ENCODE measurements at regions not wholly inside any gene's neighbourhood (a gene's known extent, or its start where the extent isn't known, plus 50 kb on each side); places are given as distances from the start of the nearest gene placed in this dataset.
A peak's percentile ranks its signal among the peaks of the same experiment; 100 is the strongest.

DNA sequence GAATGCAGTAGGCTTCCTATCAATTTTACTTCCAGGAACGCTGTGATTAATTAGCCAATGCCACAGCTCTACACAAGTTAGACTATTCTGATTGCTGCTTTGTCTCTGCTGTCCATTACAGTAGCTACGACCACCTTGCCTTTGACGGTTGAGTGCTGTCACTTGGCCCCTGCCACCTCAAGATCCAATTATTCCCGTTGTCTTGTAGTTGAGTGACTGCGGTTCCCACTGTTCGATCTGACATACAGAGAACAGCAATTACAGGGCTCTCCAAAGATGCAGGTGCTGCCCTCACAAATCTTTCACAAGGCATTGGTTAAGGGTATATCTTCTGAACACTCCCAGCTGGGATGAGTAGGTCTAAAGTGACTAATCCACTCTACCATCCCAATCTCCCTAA, 393.4 kb upstream of the KIF2A start:
- in situ Hi-C loops (cut with HindIII; ENCODE audit: low sequenced_read_pairs) = no loop called here

DNA sequence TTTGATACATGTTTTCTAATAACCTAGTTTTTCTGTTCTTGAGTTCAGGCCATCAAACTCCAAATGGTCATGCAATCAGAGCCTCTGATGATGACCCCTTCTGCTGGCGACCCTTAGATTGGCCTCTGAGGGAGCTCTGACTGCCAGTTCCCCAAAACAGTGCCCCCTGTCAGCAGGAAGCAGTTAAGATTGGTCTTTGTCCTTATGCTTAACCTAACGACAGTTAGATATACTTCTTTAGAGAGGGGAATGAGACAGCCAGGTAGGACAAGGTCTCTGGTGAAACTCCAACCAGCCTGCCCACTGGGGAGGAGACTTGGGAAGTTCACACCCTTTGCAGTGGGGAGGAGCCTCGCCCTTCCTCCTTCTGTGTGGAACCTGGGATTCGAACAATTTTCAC, 390.4 kb upstream of the KIF2A start:
- in situ Hi-C loops (cut with HindIII; ENCODE audit: low sequenced_read_pairs) = no loop called here
- DNase-seq (ENCODE audit: low spot score) = no peak

More for the DNA sequence above, 393.4 kb upstream of the KIF2A start:
- no peak for DNase-seq (ENCODE audit: low spot score)

- no peak for DNase-seq (ENCODE audit: low spot score)
- in situ Hi-C loops (cut with HindIII; ENCODE audit: low sequenced_read_pairs) = no loop called here
Observed at GRCh38 chr5:61916621-61917620, 389.1 kb upstream of the KIF2A start.

- DNase-seq (ENCODE audit: low spot score) = no peak
- in situ Hi-C loops (cut with HindIII; ENCODE audit: low sequenced_read_pairs) = no loop called here
Observed at GRCh38 chr5:61918611-61919010, 387.4 kb upstream of the KIF2A start.

- in situ Hi-C loops (cut with HindIII; ENCODE audit: low sequenced_read_pairs) = no loop called here
Observed at GRCh38 chr5:61919920-61920319, 386.1 kb upstream of the KIF2A start.

DNA sequence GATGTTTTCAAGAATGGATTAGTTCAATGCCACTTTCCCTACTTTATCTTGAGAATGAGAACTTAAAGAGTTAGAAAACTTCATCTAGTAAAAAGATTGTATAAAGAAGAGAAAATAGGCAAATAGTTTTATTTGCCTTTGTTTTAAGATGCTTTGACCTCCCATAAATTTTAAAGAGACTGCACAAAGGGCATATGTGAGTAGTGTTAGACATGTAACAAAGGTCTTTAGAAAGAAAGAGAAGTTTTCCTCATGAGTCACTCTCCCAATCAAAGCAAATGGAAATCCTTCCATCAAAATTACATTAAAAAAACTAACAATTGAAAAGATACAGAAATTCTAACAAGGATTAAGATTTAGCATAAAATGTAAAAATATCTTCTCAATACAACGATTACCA, 381.8 kb upstream of the KIF2A start:
- in situ Hi-C loops (cut with HindIII; ENCODE audit: low sequenced_read_pairs) = no loop called here

More at GRCh38 chr5:61919920-61920319, 386.1 kb upstream of the KIF2A start:
- DNase-seq (ENCODE audit: low spot score) = no peak

DNA sequence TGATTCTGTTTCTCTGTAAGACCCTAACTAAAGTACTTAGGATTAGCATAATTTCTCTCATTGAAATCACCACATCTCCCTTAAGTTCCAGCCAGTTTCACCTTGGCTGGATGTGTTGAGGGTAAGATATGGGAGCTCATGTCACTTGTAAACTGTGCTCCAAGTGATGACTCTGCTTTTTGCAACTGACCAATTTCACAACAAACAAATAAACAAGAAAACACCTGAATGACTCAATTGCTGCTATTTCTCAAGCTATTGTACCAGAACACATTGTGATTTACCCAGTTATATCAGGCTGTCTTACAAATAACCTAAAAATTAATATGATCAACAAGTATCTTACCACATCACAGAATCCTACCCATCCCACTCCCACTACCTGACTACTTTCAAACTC, 379.1 kb upstream of the KIF2A start:
- in situ Hi-C loops (cut with HindIII; ENCODE audit: low sequenced_read_pairs) = no loop called here
- no peak for DNase-seq (ENCODE audit: low spot score)

More for the DNA sequence above, 381.8 kb upstream of the KIF2A start:
- no peak for DNase-seq (ENCODE audit: low spot score)

DNA sequence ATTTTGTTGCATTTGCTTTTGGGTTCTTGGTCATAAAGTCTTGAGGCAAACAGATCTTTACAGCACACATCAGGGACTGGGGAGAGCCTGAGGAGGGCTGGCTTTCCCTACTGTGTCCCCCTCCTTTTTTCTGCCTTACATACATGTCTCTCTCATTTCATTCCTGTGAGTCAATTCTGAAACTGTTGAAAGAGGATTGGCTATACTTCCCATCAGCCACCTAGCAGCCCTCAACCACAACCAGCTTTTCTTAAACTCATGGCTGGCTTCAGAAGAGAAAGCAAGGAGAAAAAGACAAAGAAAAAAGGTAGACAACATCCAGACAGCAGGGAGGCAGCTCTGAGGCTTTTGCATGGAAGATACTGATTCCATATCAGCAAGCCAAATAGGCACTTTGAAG, 374.8 kb upstream of the KIF2A start:
- DNase-seq (ENCODE audit: low spot score) = no peak

GRCh38 chr5:61933787-61934626, 372.0 kb upstream of the KIF2A start:
- in situ Hi-C loops (cut with HindIII; ENCODE audit: low sequenced_read_pairs) = no loop called here
- peak; percentile 89 for DNase-seq (ENCODE audit: low spot score)

More for the DNA sequence above, 374.8 kb upstream of the KIF2A start:
- in situ Hi-C loops (cut with HindIII; ENCODE audit: low sequenced_read_pairs) = no loop called here

- in situ Hi-C loops (cut with HindIII; ENCODE audit: low sequenced_read_pairs) = no loop called here
- DNase-seq (ENCODE audit: low spot score) = no peak
Observed at GRCh38 chr5:61941637-61942036, 364.4 kb upstream of the KIF2A start.

- in situ Hi-C loops (cut with HindIII; ENCODE audit: low sequenced_read_pairs) = no loop called here
- no peak for DNase-seq (ENCODE audit: low spot score)
Observed at GRCh38 chr5:61942462-61943049, 363.4 kb upstream of the KIF2A start.

- no peak for DNase-seq (ENCODE audit: low spot score)
- in situ Hi-C loops (cut with HindIII; ENCODE audit: low sequenced_read_pairs) = no loop called here
Observed at GRCh38 chr5:61943713-61944112, 362.3 kb upstream of the KIF2A start.

DNA sequence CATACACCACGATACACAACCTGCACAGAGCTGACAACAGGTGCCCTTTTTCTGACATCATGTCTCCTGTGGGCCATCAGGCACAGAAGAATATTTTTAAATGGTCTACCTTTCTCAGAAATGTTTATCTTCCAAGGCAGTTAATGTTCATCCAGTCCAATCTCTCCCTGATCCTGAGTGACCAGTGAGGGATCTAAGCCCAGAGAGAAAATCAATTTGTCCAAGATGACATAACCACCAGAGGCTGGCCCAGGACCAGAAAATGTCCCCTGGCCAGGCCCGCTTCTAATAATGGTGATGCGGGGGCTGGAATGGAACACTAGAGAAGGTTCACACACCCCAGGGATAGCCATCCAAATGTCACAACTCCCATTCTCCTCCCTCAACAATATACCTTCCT, 357.9 kb upstream of the KIF2A start:
- DNase-seq (ENCODE audit: low spot score) = no peak
- in situ Hi-C loops (cut with HindIII; ENCODE audit: low sequenced_read_pairs) = no loop called here

DNA sequence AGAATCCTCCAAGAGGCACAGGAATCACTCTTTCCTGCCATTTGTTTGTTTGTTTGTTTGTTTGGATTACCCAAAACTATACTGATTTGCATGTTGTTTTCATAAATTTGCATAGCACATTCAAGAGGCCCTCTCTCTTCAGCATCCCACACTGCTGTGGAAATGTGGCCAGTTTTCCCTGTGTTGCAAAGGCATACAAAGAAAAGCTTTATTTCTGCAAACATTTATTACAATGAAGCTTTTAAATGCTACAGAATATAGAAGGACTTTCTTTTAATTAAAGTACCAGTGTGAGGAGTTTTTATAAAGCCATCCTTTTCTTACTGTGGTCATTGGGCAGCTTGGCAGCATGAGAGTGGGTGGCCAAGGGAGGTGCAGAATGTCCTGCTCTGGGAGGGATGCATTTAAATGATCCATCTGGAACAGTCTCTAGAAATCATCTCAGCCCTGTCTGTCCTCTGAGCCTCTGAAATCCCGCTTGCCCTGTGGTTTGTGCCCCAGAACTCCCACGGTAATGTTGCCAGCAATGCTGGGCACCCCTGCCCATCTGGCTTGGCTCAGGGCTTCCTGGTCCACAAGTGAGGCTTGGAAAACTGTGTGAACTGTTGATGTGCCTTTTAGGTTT, 356.8 kb upstream of the KIF2A start:
- in situ Hi-C loops (cut with HindIII; ENCODE audit: low sequenced_read_pairs) = no loop called here
- peak; percentile 30 for DNase-seq (ENCODE audit: low spot score)

- in situ Hi-C loops (cut with HindIII; ENCODE audit: low sequenced_read_pairs) = no loop called here
- DNase-seq (ENCODE audit: low spot score) = no peak
Observed at GRCh38 chr5:61949679-61950435, 356.1 kb upstream of the KIF2A start.

DNA sequence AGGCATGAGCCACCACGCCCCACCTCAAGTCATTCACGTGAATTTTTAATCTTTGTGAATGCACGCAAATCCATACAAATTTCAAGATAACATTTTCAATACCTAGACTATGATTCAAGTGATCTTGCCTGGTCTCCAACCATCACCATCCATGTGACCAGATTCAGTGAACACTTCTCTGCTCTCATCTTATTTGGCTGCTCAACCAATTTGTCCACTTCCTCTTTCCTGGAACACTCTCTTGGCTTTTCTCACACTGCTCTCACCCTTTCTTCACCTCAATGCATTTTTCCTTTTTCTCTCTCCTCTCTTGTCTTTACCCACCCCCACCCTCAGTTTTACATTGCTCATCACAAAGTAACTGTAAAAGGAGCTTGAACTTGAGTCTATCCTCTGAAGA, 354.7 kb upstream of the KIF2A start:
- in situ Hi-C loops (cut with HindIII; ENCODE audit: low sequenced_read_pairs) = no loop called here
- DNase-seq (ENCODE audit: low spot score) = no peak

GRCh38 chr5:61953913-61954312, 352.1 kb upstream of the KIF2A start:
- in situ Hi-C loops (cut with HindIII; ENCODE audit: low sequenced_read_pairs) = no loop called here

DNA sequence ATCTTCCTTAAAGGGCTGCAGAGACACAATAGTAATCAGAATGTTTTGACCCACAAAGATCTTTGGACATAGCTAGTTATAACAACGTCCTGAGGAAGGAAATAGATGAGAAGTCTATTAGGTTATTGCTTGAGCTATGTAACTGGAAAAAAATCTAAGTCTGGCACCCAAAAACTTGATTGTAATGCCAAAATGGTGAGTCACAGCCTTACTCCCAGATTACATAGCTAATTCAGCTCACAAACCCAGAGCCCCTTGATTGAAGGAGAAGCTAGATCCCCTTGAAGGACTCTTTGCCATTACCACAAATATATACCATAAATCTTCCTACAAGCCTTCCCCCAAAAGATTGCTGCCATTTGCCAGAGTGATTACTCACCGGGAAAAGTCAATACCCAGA, 341.8 kb upstream of the KIF2A start:
- in situ Hi-C loops (cut with HindIII; ENCODE audit: low sequenced_read_pairs) = no loop called here
- DNase-seq (ENCODE audit: low spot score) = no peak

More at GRCh38 chr5:61953913-61954312, 352.1 kb upstream of the KIF2A start:
- DNase-seq (ENCODE audit: low spot score) = no peak

DNA sequence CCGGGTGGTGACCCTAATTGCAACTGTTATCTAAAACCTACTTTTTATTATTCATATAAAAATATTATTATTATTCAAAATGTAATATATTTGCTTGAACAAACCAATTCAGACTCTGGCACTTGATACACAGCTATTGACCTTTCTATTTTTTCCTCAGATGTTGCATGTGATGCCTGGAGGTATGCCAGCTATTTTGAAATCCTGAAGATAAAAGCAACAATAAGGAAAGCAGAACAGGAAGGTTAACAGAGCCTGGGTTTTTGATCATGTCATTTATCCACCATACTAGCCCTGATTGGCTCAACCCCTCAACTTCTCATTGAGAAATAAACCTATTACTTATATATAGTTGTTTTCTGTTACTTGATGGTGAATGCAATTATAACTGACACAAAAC, 340.9 kb upstream of the KIF2A start:
- DNase-seq (ENCODE audit: low spot score) = no peak
- in situ Hi-C loops (cut with HindIII; ENCODE audit: low sequenced_read_pairs) = no loop called here
